ENCODE measurements at regions not wholly inside any gene's neighbourhood (a gene's known extent, or its start where the extent isn't known, plus 50 kb on each side); places are given as distances from the start of the nearest gene placed in this dataset.

DNA sequence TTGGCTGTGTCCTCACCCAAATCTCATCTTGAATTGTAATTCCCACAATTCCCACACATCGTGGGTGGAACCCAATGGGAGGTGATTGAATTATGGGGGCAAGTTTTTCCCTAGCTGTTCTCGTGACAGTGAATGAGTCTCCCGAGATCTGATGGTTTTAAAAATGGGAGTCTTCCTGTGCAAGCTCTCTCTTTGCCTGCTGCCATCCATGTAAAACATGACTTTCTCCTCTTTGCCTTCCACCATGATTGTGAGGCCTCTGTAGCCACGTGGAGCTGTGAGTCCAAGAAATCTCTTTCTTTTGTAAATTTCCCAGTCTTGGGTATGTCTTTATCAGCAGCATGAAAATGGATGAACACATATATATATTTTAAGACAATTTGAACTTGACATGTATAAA, 285.4 kb downstream of the BAMBI start:
- Histone ChIP-seq H3K9me3 (ENCODE audit: low read depth, low read length) (peaks cover 5% of the 10 kb centered on the region), H3K4me1 (ENCODE audit: insufficient read depth, low read length) (no peaks in the 10 kb centered on the region), H3K4me2 (ENCODE audit: insufficient read depth, low read length) (no peak overlapping the region), H3K27ac (ENCODE audit: low read depth, low read length) (no peak overlapping the region), H3K27me3 (ENCODE audit: insufficient read depth, low read length) (no peaks in the 10 kb centered on the region), H3K79me2 (ENCODE audit: insufficient read depth, low read length) (no peaks in the 10 kb centered on the region), H3K4me3 (ENCODE audit: insufficient read depth, low read length) (no peak overlapping the region), H2AFZ (ENCODE audit: low read length) (no peak overlapping the region), H4K20me1 (ENCODE audit: insufficient read depth, low read length) (no peaks in the 10 kb centered on the region), H3K36me3 (ENCODE audit: insufficient read depth, low read length) (no peaks in the 10 kb centered on the region)
- TF ChIP-seq, protein P1, sequence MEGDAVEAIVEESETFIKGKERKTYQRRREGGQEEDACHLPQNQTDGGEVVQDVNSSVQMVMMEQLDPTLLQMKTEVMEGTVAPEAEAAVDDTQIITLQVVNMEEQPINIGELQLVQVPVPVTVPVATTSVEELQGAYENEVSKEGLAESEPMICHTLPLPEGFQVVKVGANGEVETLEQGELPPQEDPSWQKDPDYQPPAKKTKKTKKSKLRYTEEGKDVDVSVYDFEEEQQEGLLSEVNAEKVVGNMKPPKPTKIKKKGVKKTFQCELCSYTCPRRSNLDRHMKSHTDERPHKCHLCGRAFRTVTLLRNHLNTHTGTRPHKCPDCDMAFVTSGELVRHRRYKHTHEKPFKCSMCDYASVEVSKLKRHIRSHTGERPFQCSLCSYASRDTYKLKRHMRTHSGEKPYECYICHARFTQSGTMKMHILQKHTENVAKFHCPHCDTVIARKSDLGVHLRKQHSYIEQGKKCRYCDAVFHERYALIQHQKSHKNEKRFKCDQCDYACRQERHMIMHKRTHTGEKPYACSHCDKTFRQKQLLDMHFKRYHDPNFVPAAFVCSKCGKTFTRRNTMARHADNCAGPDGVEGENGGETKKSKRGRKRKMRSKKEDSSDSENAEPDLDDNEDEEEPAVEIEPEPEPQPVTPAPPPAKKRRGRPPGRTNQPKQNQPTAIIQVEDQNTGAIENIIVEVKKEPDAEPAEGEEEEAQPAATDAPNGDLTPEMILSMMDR (IDR thresholded peaks at IDR 0.05; ENCODE audit: extremely low read depth, low read depth, low read length): no peak
- DNase-seq (ENCODE audit: insufficient read length, low spot score, missing footprints): no peak

DNA sequence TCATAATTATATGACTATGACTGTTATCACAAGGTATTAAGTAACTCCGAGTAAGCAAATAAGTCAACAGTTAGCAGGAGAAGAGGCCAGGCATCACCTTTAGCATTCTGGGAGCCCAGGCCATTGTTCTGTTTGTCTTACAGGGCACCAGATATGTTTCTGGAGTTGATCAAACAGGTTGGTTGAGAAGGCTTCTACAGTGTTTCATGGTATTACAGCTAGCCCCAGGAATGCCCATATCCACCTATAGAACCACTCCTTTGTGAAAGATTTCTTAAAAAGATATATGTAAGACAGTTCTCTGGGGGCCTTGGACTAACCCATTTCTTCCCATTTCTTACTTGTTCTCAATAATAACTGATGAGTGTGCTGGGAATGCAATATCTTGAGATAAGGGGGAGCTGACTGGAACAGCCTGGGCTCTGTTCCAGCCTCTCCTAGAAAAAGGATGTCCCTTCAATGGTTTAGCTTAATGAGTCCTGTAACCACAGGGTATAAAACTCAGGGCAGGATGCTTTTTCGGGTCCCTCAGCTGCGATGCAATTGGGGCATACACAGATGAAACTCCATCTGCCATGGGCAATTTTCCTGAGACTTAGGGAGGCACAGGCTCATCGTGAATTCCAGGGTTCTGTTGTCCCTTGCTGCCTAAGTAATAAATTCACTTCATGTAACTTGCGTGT, 286.4 kb downstream of the BAMBI start:
- Histone ChIP-seq H3K4me1 (ENCODE audit: insufficient read depth, low read length) (no peaks in the 10 kb centered on the region), H3K27ac (ENCODE audit: low read depth, low read length) (no peak overlapping the region), H3K4me3 (ENCODE audit: insufficient read depth, low read length) (no peak overlapping the region), H3K4me2 (ENCODE audit: insufficient read depth, low read length) (no peak overlapping the region), H4K20me1 (ENCODE audit: insufficient read depth, low read length) (no peaks in the 10 kb centered on the region), H3K79me2 (ENCODE audit: insufficient read depth, low read length) (no peaks in the 10 kb centered on the region), H2AFZ (ENCODE audit: low read length) (no peak overlapping the region), H3K27me3 (ENCODE audit: insufficient read depth, low read length) (no peaks in the 10 kb centered on the region), H3K36me3 (ENCODE audit: insufficient read depth, low read length) (no peaks in the 10 kb centered on the region), H3K9me3 (ENCODE audit: low read depth, low read length) (peaks cover 5% of the 10 kb centered on the region)
- TF ChIP-seq, protein P1 (IDR thresholded peaks at IDR 0.05; ENCODE audit: extremely low read depth, low read depth, low read length): no peak
- no peak for DNase-seq (ENCODE audit: insufficient read length, low spot score, missing footprints)

DNA sequence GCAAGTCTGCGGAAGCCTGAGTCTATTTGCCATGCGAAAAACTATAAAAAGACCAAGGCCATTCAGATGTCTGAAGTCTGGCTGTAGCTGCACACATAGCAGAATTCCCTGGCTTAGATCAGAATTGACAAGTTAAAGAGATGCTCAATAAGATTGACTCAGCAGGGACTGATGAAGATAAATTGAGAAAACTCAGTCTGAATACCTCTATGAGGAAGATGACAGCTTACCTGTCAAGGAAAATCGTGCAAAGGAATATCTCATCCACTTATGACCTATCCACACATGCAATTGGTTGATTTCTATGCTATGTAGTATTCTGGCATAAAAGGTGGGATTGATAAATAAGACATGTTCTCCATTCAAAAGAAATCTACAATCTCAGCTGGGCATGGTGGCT, 288.6 kb downstream of the BAMBI start:
- no peaks in the 10 kb centered on the region for H3K27me3 ChIP-seq (ENCODE audit: insufficient read depth, low read length)
- H3K36me3 ChIP-seq (ENCODE audit: insufficient read depth, low read length): no peaks in the 10 kb centered on the region
- DNase-seq (ENCODE audit: insufficient read length, low spot score, missing footprints): no peak
- TF ChIP-seq, protein P1 (IDR thresholded peaks at IDR 0.05; ENCODE audit: extremely low read depth, low read depth, low read length): no peak
- H3K4me2 ChIP-seq (ENCODE audit: insufficient read depth, low read length): no peak overlapping the region
- H4K20me1 ChIP-seq (ENCODE audit: insufficient read depth, low read length): no peaks in the 10 kb centered on the region
- no peak overlapping the region for H3K4me3 ChIP-seq (ENCODE audit: insufficient read depth, low read length)
- H3K9me3 ChIP-seq (ENCODE audit: low read depth, low read length): peaks cover 5% of the 10 kb centered on the region
- peaks cover 11% of the 10 kb centered on the region for H3K4me1 ChIP-seq (ENCODE audit: insufficient read depth, low read length)
- no peak overlapping the region for H3K27ac ChIP-seq (ENCODE audit: low read depth, low read length)
- H3K79me2 ChIP-seq (ENCODE audit: insufficient read depth, low read length): no peaks in the 10 kb centered on the region
- H2AFZ ChIP-seq (ENCODE audit: low read length): no peak overlapping the region

DNA sequence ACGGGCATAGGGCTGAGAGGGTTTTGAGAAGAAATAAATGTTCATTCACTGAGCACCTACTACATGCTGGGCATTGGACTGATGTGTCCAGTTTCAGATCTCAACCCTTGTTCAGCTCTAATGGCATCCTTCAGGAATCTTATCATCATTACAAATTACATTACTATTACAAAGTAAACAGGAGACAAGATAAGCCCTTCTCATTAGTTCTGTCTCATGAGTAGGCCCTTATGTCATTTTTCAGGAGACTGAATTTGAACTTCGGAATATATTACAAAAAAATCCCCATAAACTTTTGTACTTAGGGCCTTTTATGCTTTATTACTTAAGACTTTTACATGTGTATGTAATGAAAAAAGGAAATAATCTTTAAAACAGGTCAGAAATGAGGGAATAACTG, 289.7 kb downstream of the BAMBI start:
- H2AFZ ChIP-seq (ENCODE audit: low read length): no peak overlapping the region
- DNase-seq (ENCODE audit: insufficient read length, low spot score, missing footprints): peak; percentile 2
- H3K36me3 ChIP-seq (ENCODE audit: insufficient read depth, low read length): no peaks in the 10 kb centered on the region
- TF ChIP-seq, protein P1 (IDR thresholded peaks at IDR 0.05; ENCODE audit: extremely low read depth, low read depth, low read length): no peak
- H3K27ac ChIP-seq (ENCODE audit: low read depth, low read length): no peak overlapping the region
- no peak overlapping the region for H3K4me3 ChIP-seq (ENCODE audit: insufficient read depth, low read length)
- H4K20me1 ChIP-seq (ENCODE audit: insufficient read depth, low read length): no peaks in the 10 kb centered on the region
- no peaks in the 10 kb centered on the region for H3K79me2 ChIP-seq (ENCODE audit: insufficient read depth, low read length)
- peaks cover 11% of the 10 kb centered on the region for H3K4me1 ChIP-seq (ENCODE audit: insufficient read depth, low read length)
- no peaks in the 10 kb centered on the region for H3K27me3 ChIP-seq (ENCODE audit: insufficient read depth, low read length)
- H3K4me2 ChIP-seq (ENCODE audit: insufficient read depth, low read length): no peak overlapping the region
- H3K9me3 ChIP-seq (ENCODE audit: low read depth, low read length): peaks cover 5% of the 10 kb centered on the region

All from osteoblast (primary cell).